ENCODE measurements at regions not wholly inside any gene's neighbourhood (a gene's known extent, or its start where the extent isn't known, plus 50 kb on each side); places are given as distances from the start of the nearest gene placed in this dataset.
"Not testable (repeated sequence)": the region's sequence is repeated elsewhere in the genome, so short reads cannot be mapped to it uniquely, and the experiment has no call there.

DNA sequence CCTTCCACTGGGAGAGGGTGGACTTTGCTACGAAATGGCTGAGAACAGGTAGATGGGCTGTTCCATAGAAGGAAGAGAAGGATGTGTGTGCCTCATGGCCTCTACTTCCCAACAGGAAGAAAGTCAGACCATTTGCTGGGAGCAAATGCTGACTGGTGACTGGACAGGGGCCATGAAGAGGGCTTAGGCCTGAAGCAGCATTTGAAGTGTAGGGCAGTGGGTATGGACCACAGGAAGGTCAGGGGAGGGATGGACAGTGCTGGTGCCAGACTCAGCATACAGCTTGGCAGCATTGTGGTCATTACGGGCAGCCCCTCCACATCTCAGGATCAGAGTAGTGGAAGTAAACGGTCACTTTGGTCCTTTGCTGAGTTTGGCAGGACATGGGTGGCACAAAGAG, 275.7 kb downstream of the MATN1 start:
- CTCF ChIA-PET = no interaction called here
- TF ChIP-seq NFRKB (IDR thresholded peaks at IDR 0.05) (no peak), ELF4 (IDR thresholded peaks at IDR 0.05) (no peak), ZNF384 (IDR thresholded peaks at IDR 0.05) (no peak), SP1 (IDR thresholded peaks at IDR 0.05) (no peak), BHLHE40 (IDR thresholded peaks at IDR 0.05; ENCODE audit: borderline replicate concordance) (no peak), HDGF (IDR thresholded peaks at IDR 0.05; ENCODE audit: borderline replicate concordance) (no peak), FOXK2 (IDR thresholded peaks at IDR 0.05) (no peak)
- DNase-seq (ENCODE audit: extremely low spot score) = peak; percentile 5
- POLR2A ChIA-PET = no interaction called here

- ChIA-PET CTCF (no interaction called here), POLR2A (no interaction called here)
- peak; percentile 2 for DNase-seq (ENCODE audit: extremely low spot score)
- TF ChIP-seq HDGF (IDR thresholded peaks at IDR 0.05; ENCODE audit: borderline replicate concordance) (no peak), CTBP1 (IDR thresholded peaks at IDR 0.05; ENCODE audit: borderline replicate concordance) (no peak), L3MBTL2 (conservative IDR thresholded peaks at IDR 0.05) (no peak)
- TF ChIP-seq, protein P1, sequence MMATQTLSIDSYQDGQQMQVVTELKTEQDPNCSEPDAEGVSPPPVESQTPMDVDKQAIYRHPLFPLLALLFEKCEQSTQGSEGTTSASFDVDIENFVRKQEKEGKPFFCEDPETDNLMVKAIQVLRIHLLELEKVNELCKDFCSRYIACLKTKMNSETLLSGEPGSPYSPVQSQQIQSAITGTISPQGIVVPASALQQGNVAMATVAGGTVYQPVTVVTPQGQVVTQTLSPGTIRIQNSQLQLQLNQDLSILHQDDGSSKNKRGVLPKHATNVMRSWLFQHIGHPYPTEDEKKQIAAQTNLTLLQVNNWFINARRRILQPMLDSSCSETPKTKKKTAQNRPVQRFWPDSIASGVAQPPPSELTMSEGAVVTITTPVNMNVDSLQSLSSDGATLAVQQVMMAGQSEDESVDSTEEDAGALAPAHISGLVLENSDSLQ (IDR thresholded peaks at IDR 0.05) = no peak
These were observed 276.3 kb downstream of the MATN1 start for GRCh38 chr1:30447080-30447479.

DNA sequence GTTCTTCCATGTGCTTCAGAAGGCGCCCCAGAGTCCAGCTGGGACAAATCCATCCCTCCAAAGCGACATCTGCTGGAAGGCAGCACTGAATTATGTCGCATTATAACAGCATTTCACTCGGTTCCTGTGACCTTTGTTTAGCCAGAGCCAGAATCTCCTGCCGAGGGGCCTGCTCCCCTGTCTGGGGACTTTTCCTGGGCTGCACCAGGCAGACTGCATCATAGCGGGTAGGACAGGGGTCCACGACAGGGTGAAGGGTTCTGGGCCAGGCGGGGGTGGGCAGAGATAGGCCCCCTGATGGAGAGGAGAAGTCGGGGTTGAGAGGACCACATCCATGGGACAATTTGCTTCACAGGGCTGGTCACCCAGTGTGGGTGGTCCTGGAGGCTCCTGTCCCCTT, 276.9 kb downstream of the MATN1 start:
- TF ChIP-seq, protein P1 (IDR thresholded peaks at IDR 0.05) = no peak
- TF ChIP-seq LEF1 (IDR thresholded peaks at IDR 0.05; ENCODE audit: borderline replicate concordance) (no peak), ARNT (IDR thresholded peaks at IDR 0.05) (no peak), ZNF384 (IDR thresholded peaks at IDR 0.05) (no peak), SUZ12 (IDR thresholded peaks at IDR 0.05) (no peak), BHLHE40 (IDR thresholded peaks at IDR 0.05; ENCODE audit: borderline replicate concordance) (no peak), ELF4 (IDR thresholded peaks at IDR 0.05) (no peak), SP1 (IDR thresholded peaks at IDR 0.05) (no peak), TARDBP (IDR thresholded peaks at IDR 0.05) (no peak), NFRKB (IDR thresholded peaks at IDR 0.05) (no peak), HDGF (IDR thresholded peaks at IDR 0.05; ENCODE audit: borderline replicate concordance) (no peak), FOXM1 (IDR thresholded peaks at IDR 0.05; ENCODE audit: borderline replicate concordance) (no peak)
- DNase-seq (ENCODE audit: extremely low spot score) = peak; percentile 3
- POLR2A ChIA-PET = no interaction called here
- CTCF ChIA-PET = interaction anchor here (0.6 kb wide), 1 partner anchor 248 kb away, joined by 3 read pairs; no protein-coding TSS in a partner anchor

- POLR2A ChIA-PET = no interaction called here
- peak; percentile 2 for DNase-seq (ENCODE audit: extremely low spot score)
- CTCF ChIA-PET = no interaction called here
- TF ChIP-seq FOXM1 (IDR thresholded peaks at IDR 0.05; ENCODE audit: borderline replicate concordance) (no peak), FOXK2 (IDR thresholded peaks at IDR 0.05) (no peak), SP1 (IDR thresholded peaks at IDR 0.05) (no peak), L3MBTL2 (conservative IDR thresholded peaks at IDR 0.05) (no peak), ZNF384 (IDR thresholded peaks at IDR 0.05) (no peak), BHLHE40 (IDR thresholded peaks at IDR 0.05; ENCODE audit: borderline replicate concordance) (no peak), FOXA1 (IDR thresholded peaks at IDR 0.05) (no peak), SUZ12 (IDR thresholded peaks at IDR 0.05) (no peak), LEF1 (IDR thresholded peaks at IDR 0.05; ENCODE audit: borderline replicate concordance) (no peak), HDGF (IDR thresholded peaks at IDR 0.05; ENCODE audit: borderline replicate concordance) (no peak), ARNT (IDR thresholded peaks at IDR 0.05) (no peak), NFRKB (IDR thresholded peaks at IDR 0.05) (no peak), ELF4 (IDR thresholded peaks at IDR 0.05) (no peak), CTBP1 (IDR thresholded peaks at IDR 0.05; ENCODE audit: borderline replicate concordance) (no peak), TARDBP (IDR thresholded peaks at IDR 0.05) (no peak)
- TF ChIP-seq, protein P1 (IDR thresholded peaks at IDR 0.05) = no peak
These were observed 277.3 kb downstream of the MATN1 start for GRCh38 chr1:30446095-30446494.

- DNase-seq (ENCODE audit: extremely low spot score) = peak; percentile 5
- TF ChIP-seq FOXA1 (IDR thresholded peaks at IDR 0.05) = no peak
- TF ChIP-seq BHLHE40 (IDR thresholded peaks at IDR 0.05; ENCODE audit: borderline replicate concordance) = no peak
- no peak for TF ChIP-seq CTBP1 (IDR thresholded peaks at IDR 0.05; ENCODE audit: borderline replicate concordance)
- TF ChIP-seq SP1 (IDR thresholded peaks at IDR 0.05) = no peak
- no peak for TF ChIP-seq L3MBTL2 (conservative IDR thresholded peaks at IDR 0.05)
- ChIA-PET POLR2A (no interaction called here), CTCF (no interaction called here)
These were observed 277.9 kb downstream of the MATN1 start for GRCh38 chr1:30445449-30445848.

- no peak for TF ChIP-seq SP1 (IDR thresholded peaks at IDR 0.05)
- no peak for TF ChIP-seq HDGF (IDR thresholded peaks at IDR 0.05; ENCODE audit: borderline replicate concordance)
- TF ChIP-seq L3MBTL2 (conservative IDR thresholded peaks at IDR 0.05) = no peak
- TF ChIP-seq FOXA1 (IDR thresholded peaks at IDR 0.05) = no peak
- no peak for TF ChIP-seq LEF1 (IDR thresholded peaks at IDR 0.05; ENCODE audit: borderline replicate concordance)
- TF ChIP-seq NFRKB (IDR thresholded peaks at IDR 0.05) = no peak
- TF ChIP-seq TARDBP (IDR thresholded peaks at IDR 0.05) = no peak
- DNase-seq (ENCODE audit: extremely low spot score) = no peak
- ChIA-PET CTCF (no interaction called here), POLR2A (no interaction called here)
These were observed 278.5 kb downstream of the MATN1 start for GRCh38 chr1:30444850-30445249.

- ChIA-PET CTCF (no interaction called here), POLR2A (no interaction called here)
- DNase-seq (ENCODE audit: extremely low spot score) = no peak
- TF ChIP-seq SUZ12 (IDR thresholded peaks at IDR 0.05) (no peak), BHLHE40 (IDR thresholded peaks at IDR 0.05; ENCODE audit: borderline replicate concordance) (no peak), HDGF (IDR thresholded peaks at IDR 0.05; ENCODE audit: borderline replicate concordance) (no peak), FOXK2 (IDR thresholded peaks at IDR 0.05) (no peak), LEF1 (IDR thresholded peaks at IDR 0.05; ENCODE audit: borderline replicate concordance) (no peak), FOXM1 (IDR thresholded peaks at IDR 0.05; ENCODE audit: borderline replicate concordance) (no peak), ARNT (IDR thresholded peaks at IDR 0.05) (no peak), ZNF384 (IDR thresholded peaks at IDR 0.05) (no peak), CTBP1 (IDR thresholded peaks at IDR 0.05; ENCODE audit: borderline replicate concordance) (no peak), NFRKB (IDR thresholded peaks at IDR 0.05) (no peak)
- TF ChIP-seq, protein P1 (IDR thresholded peaks at IDR 0.05) = no peak
These were observed 279.0 kb downstream of the MATN1 start for GRCh38 chr1:30444401-30444800.

GRCh38 chr1:30438274-30438673, 285.1 kb downstream of the MATN1 start:
- POLR2A ChIA-PET; CTCF ChIA-PET; DNase-seq (ENCODE audit: extremely low spot score): not testable (repeated sequence)
